ENCODE measurements at regions not wholly inside any gene's neighbourhood (a gene's known extent, or its start where the extent isn't known, plus 50 kb on each side); places are given as distances from the start of the nearest gene placed in this dataset.

DNA sequence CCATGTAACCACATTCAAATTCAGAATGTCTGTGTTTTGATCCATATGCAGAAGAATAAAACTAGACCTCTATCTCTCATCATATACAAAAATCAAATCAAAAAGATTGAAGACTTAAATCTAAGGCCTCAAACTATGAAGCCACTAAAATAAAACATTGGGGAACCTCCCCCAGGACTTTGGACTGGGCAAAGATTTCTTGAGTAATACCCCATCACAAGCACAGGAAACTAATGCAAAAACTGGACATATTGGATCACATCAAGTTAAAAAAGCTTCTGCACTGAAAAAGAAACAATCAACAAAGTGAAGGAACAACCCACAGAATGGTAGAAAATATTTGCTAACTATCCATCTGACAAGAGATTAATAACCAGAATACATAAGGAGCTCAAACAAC lies 266.8 kb downstream of the EPM2A start:
- TF ChIP-seq POLR2A (IDR thresholded peaks at IDR 0.05) (no peak), EP300 (IDR thresholded peaks at IDR 0.05) (no peak), POLR2AphosphoS5 (IDR thresholded peaks at IDR 0.05) (no peak)
- TF ChIP-seq, protein P1, sequence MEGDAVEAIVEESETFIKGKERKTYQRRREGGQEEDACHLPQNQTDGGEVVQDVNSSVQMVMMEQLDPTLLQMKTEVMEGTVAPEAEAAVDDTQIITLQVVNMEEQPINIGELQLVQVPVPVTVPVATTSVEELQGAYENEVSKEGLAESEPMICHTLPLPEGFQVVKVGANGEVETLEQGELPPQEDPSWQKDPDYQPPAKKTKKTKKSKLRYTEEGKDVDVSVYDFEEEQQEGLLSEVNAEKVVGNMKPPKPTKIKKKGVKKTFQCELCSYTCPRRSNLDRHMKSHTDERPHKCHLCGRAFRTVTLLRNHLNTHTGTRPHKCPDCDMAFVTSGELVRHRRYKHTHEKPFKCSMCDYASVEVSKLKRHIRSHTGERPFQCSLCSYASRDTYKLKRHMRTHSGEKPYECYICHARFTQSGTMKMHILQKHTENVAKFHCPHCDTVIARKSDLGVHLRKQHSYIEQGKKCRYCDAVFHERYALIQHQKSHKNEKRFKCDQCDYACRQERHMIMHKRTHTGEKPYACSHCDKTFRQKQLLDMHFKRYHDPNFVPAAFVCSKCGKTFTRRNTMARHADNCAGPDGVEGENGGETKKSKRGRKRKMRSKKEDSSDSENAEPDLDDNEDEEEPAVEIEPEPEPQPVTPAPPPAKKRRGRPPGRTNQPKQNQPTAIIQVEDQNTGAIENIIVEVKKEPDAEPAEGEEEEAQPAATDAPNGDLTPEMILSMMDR (IDR thresholded peaks at IDR 0.05) = no peak

Measured in gastroesophageal sphincter (tissue), 3 donors.